Right atrium auricular region (tissue), 2 donors: ENCODE measurements at regions not wholly inside any gene's neighbourhood (a gene's known extent, or its start where the extent isn't known, plus 50 kb on each side); places are given as distances from the start of the nearest gene placed in this dataset.

Source experiments
- DNase-seq: peaks from one replicate; pipeline ENCODE4 v3.0.0-alpha.2; 2019; ENCODE audit warnings: low spot score
- H3K27ac ChIP-seq, 2 donors: fragments of 200-600 bp; sonication (generic); 1 replicate in 1 of 2; 2 replicates in 1 of 2; pipeline ENCODE4 v1.5.1; 2016 to 2019
- H3K27me3 ChIP-seq, 2 donors: fragments of 200-600 bp; sonication (generic); one replicate each; pipeline versions ENCODE4 v1.5.1 to v1.6.0; 2017 to 2019
- H3K36me3 ChIP-seq: fragments of 200-600 bp; sonication (generic); one replicate; pipeline ENCODE4 v1.5.1; 2016
- H3K4me1 ChIP-seq, 2 donors: fragments of 200-600 bp; sonication (generic); one replicate each; pipeline versions ENCODE4 v1.5.1 to v1.6.0; 2017 to 2019
- H3K4me3 ChIP-seq, 2 donors: fragments of 200-600 bp; sonication (generic); 1 replicate in 1 of 2; 2 replicates in 1 of 2; pipeline ENCODE4 v1.5.1; 2017 to 2019; ENCODE audit warnings: mild to moderate bottlenecking in 1 of 2, moderate library complexity in 1 of 2
- H3K9me3 ChIP-seq, 2 donors: fragments of 200-600 bp; sonication (generic); one replicate each; pipeline ENCODE4 v1.5.1; 2019
- TF ChIP-seq, protein P1 (sequence below), 2 donors: fragments of 200-600 bp; sonication (generic); IDR thresholded peaks; one replicate each; pipeline ENCODE4 v1.5.1; 2019; ENCODE audit warnings: antibody characterized with exemption in 2 of 2

- TF ChIP-seq, protein P1, sequence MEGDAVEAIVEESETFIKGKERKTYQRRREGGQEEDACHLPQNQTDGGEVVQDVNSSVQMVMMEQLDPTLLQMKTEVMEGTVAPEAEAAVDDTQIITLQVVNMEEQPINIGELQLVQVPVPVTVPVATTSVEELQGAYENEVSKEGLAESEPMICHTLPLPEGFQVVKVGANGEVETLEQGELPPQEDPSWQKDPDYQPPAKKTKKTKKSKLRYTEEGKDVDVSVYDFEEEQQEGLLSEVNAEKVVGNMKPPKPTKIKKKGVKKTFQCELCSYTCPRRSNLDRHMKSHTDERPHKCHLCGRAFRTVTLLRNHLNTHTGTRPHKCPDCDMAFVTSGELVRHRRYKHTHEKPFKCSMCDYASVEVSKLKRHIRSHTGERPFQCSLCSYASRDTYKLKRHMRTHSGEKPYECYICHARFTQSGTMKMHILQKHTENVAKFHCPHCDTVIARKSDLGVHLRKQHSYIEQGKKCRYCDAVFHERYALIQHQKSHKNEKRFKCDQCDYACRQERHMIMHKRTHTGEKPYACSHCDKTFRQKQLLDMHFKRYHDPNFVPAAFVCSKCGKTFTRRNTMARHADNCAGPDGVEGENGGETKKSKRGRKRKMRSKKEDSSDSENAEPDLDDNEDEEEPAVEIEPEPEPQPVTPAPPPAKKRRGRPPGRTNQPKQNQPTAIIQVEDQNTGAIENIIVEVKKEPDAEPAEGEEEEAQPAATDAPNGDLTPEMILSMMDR (IDR thresholded peaks at IDR 0.05): no peak
- Histone ChIP-seq H3K27me3 (no peaks in the 10 kb centered on the region), H3K4me1 (peaks cover 0 to 12% of the 10 kb centered on the region in 2 donors), H3K36me3 (no peaks in the 10 kb centered on the region), H3K4me3 (no peak overlapping the region), H3K9me3 (no peaks in the 10 kb centered on the region), H3K27ac (no peak overlapping the region)
- no peak for DNase-seq
Observed at GRCh38 chr12:127079636-127080035, 1187.3 kb upstream of the TMEM132C start.

GRCh38 chr12:127081058-127081457 is 1185.9 kb upstream of the TMEM132C start:
- peaks cover 0 to 12% of the 10 kb centered on the region in 2 donors for H3K4me1 ChIP-seq
- H3K36me3 ChIP-seq: no peaks in the 10 kb centered on the region
- no peak overlapping the region for H3K27ac ChIP-seq
- no peak overlapping the region for H3K4me3 ChIP-seq
- no peak for DNase-seq
- no peaks in the 10 kb centered on the region for H3K27me3 ChIP-seq
- H3K9me3 ChIP-seq: no peaks in the 10 kb centered on the region
- TF ChIP-seq, protein P1 (IDR thresholded peaks at IDR 0.05): no peak

GRCh38 chr12:127083008-127083949 is 1183.7 kb upstream of the TMEM132C start:
- TF ChIP-seq, protein P1 (IDR thresholded peaks at IDR 0.05): no peak
- peaks cover 0 to 12% of the 10 kb centered on the region in 2 donors for H3K4me1 ChIP-seq

DNA sequence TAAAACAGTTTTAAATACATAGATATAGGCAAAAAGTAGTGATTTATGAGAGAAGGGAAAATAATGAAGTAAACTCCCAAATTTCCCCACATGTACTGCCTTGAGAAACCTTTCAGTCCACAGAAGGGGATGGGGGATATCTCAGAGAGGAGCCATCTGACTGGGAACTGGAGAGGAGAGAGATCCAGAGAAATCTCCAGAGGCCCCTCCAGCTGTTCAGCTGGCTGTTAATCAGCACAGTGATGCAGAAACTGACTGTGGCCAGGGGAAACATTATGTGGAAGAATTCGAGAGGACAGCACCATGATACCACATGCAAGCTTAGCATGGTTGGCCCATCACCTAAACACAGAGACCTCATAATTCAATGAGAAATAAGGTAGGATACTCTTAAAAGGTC is 1165.9 kb upstream of the TMEM132C start:
- TF ChIP-seq, protein P1 (IDR thresholded peaks at IDR 0.05): no peak
- no peak overlapping the region for H3K27ac ChIP-seq
- no peaks in the 10 kb centered on the region for H3K27me3 ChIP-seq
- no peaks in the 10 kb centered on the region for H3K4me1 ChIP-seq
- no peak overlapping the region for H3K4me3 ChIP-seq
- H3K9me3 ChIP-seq: no peaks in the 10 kb centered on the region
- no peaks in the 10 kb centered on the region for H3K36me3 ChIP-seq
- DNase-seq: no peak

More at GRCh38 chr12:127083008-127083949, 1183.7 kb upstream of the TMEM132C start:
- Histone ChIP-seq H3K4me3 (peak overlapping the region; percentile 6 to 33), H3K9me3 (no peaks in the 10 kb centered on the region), H3K27ac (no peak overlapping the region), H3K36me3 (no peaks in the 10 kb centered on the region), H3K27me3 (no peaks in the 10 kb centered on the region)
- no peak for DNase-seq

DNA sequence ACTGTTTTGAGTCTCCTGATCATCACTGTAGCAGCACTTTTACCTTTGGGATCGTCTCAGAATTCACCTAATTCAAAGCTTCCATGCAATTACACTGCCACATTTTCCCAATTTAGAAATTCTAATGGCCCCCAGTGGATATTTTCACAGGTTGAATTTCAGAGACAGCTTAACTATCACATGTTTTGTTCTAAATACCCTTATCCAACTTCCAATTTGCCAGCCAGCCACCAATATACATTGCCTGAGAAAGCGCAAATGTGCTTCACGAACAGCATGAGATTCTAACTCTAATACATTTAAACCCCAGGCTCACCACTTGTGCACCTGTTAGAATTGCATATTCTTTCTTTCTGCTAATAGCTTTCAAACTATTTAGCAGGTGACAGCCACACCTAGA is 1160.9 kb upstream of the TMEM132C start:
- Histone ChIP-seq H3K4me3 (no peak overlapping the region), H3K27me3 (no peaks in the 10 kb centered on the region), H3K36me3 (no peaks in the 10 kb centered on the region), H3K4me1 (no peaks in the 10 kb centered on the region), H3K9me3 (no peaks in the 10 kb centered on the region), H3K27ac (no peak overlapping the region)
- TF ChIP-seq, protein P1 (IDR thresholded peaks at IDR 0.05): no peak
- no peak for DNase-seq
